Lower leg skin (tissue), 4 donors: ENCODE measurements at regions not wholly inside any gene's neighbourhood (a gene's known extent, or its start where the extent isn't known, plus 50 kb on each side); places are given as distances from the start of the nearest gene placed in this dataset.
"Not testable (repeated sequence)": the region's sequence is repeated elsewhere in the genome, so short reads cannot be mapped to it uniquely, and the experiment has no call there.

Experiments used
- DNase-seq, 2 donors: peaks; one replicate each; pipeline ENCODE4 v3.0.0-alpha.2; 2019; ENCODE audit warnings: low spot score in 2 of 2
- H3K4me3 ChIP-seq: fragments of 200-600 bp; sonication (generic); 2 replicates; pipeline ENCODE4 v1.5.1; 2017; ENCODE audit warnings: mild to moderate bottlenecking, low read depth; ENCODE audit not compliant: poor library complexity, severe bottlenecking
- CTCF ChIP-seq, 3 donors: fragments of 450-650 bp; IDR thresholded peaks; one replicate each; pipeline ENCODE4 v1.5.1; 2016; ENCODE audit warnings: antibody characterized with exemption in 3 of 3, mild to moderate bottlenecking in 3 of 3, moderate library complexity in 2 of 3
- POLR2A ChIP-seq, 2 donors: fragments of 450-650 bp; IDR thresholded peaks; one replicate each; pipeline ENCODE4 v1.6.1; 2016 to 2017; ENCODE audit warnings: antibody characterized with exemption in 2 of 2, mild to moderate bottlenecking in 1 of 2, moderate library complexity in 1 of 2
- WGBS, 2 donors: methylation state at CpG; one replicate each; pipeline ENCODE4 v1.1.5; 2018; 5-methylcytosine and 5-hydroxymethylcytosine counted together
- intact Hi-C: fragments of 100-400 bp; cut with DNase I; formaldehyde crosslinking; loops from one replicate; pipeline ENCODE4 v1.15.0; 2023; ENCODE audit warnings: low total_unique reads

DNA sequence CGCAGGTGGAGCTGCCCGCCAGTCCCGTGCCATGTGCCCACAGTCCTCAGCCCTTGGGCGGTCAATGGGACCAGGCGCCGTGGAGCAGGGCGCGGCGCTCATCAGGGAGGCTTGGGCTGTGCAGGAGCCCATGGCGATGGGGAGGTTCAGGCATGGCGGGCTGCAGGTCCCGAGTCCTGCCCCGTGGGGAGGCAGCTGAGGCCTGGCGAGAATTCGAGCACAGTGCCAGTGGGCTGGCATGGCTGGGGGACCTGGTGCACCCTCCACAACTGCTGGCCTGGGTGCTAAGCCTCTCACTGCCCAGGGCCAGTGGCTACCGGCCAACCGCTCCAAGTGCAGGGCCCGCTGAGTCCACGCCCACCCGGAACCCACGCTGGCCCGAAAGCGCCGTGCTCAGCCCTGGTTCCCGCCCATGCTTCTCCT, 646.5 kb downstream of the GABRG1 start:
- H3K4me3 ChIP-seq: no peak overlapping the region
- 97% methylated on average over 13 to 24 of the region's 25 CpGs for WGBS, 2 donors
- intact Hi-C loops: no loop called here
- no peak for TF ChIP-seq POLR2A (IDR thresholded peaks at IDR 0.05)
- no peak for TF ChIP-seq CTCF (IDR thresholded peaks at IDR 0.05)
- no peak for DNase-seq

DNA sequence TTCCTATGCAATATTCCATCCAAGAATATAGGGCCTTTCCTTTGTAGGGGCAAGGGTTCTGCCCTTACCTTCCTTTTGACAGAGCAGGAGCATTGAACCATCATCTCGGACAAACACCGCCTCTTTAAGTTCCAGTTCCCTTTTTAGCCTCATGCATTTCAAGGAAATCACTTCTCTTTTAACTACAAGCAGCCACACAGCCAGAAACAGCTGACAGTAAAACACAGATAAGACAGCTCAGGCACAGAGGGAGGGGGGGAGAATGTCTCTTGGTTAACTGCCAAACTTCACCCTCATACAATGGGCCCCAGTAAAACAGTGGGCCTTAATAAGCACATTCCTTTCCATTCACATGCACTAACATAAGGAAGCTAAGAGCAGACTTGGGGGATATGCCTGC, 648.3 kb downstream of the GABRG1 start:
- TF ChIP-seq POLR2A (IDR thresholded peaks at IDR 0.05): no peak
- TF ChIP-seq CTCF (IDR thresholded peaks at IDR 0.05): no peak
- no peak overlapping the region for H3K4me3 ChIP-seq
- intact Hi-C loops: no loop called here
- WGBS, 2 donors: 67 to 71% methylated on average over 2 of the region's 2 CpGs
- no peak for DNase-seq

DNA sequence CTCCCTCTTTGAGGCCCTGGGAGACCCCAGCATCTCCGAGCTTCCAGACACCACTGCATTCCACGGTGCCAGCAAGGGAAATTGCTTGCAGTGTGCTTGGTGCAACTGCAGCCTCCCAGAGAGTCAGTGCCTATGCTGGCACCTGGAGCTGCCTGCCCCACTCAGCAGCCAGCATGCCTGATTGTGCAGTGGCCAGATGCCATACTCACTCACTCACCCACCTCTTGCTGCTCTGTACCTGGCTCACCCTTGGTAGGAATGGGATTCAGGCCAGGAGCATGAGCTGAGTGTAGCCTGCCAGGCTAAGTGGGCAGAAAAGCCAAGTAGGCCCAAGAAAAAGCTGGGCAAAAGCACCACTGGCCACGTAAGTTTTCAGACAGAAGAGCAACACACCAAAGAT, 651.4 kb downstream of the GABRG1 start:
- TF ChIP-seq CTCF (IDR thresholded peaks at IDR 0.05): no peak
- TF ChIP-seq POLR2A (IDR thresholded peaks at IDR 0.05): no peak
- no peak for DNase-seq
- WGBS, 2 donors: 75 to 80% methylated on average over 3 of the region's 3 CpGs
- intact Hi-C loops: no loop called here
- no peak overlapping the region for H3K4me3 ChIP-seq

GRCh38 chr4:45471335-45471734, 652.5 kb downstream of the GABRG1 start:
- no peak overlapping the region for H3K4me3 ChIP-seq
- DNase-seq: no peak
- no peak for TF ChIP-seq POLR2A (IDR thresholded peaks at IDR 0.05)
- TF ChIP-seq CTCF (IDR thresholded peaks at IDR 0.05): no peak
- intact Hi-C loops: no loop called here
- 91 to 94% methylated on average over 3 to 4 of the region's 4 CpGs for WGBS, 2 donors

DNA sequence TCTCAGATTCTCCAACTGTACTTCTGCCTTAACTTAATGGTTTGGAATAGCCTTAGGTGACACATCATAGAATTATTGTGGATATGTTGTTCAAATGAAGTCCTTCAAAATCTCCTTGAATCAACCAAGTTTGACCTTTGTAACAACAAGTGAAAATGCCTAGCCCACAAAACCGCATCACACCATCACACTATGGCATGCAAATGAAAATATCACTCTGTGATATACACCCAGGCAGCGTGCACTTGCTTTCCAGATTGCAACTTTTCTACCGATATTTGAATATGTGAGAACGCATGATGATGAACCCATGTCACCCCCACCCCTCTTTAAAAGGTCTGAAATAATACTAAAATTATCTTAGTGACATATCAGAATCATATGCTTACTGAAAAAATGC, 656.7 kb downstream of the GABRG1 start:
- no peak for TF ChIP-seq CTCF (IDR thresholded peaks at IDR 0.05)
- no peak for TF ChIP-seq POLR2A (IDR thresholded peaks at IDR 0.05)
- intact Hi-C loops: no loop called here
- no peak overlapping the region for H3K4me3 ChIP-seq
- DNase-seq: no peak
- WGBS, 2 donors: 90 to 96% methylated on average over 4 of the region's 4 CpGs

DNA sequence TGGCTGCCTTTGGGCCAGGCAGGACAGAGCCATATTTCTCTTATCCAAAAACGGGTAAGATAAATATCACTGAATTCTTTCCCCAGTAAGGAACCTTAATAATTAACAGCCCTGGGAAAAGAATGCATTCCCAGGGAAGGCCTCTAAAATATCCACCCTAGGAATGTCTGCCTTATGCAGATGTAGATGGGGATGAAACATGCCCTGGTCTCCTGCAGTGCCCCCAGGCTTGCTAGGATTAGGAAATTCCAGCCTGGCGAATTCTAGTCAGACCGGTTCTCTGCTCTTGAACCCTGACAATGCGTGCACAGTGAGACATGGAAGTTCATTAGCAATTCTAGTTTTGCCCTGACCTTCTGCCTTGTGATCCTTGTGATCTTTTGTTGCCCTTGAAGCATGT, 663.7 kb downstream of the GABRG1 start:
- 66 to 72% methylated on average over 4 of the region's 4 CpGs for WGBS, 2 donors
- H3K4me3 ChIP-seq, DNase-seq, intact Hi-C loops: not testable (repeated sequence)
